ENCODE measurements at regions not wholly inside any gene's neighbourhood (a gene's known extent, or its start where the extent isn't known, plus 50 kb on each side); places are given as distances from the start of the nearest gene placed in this dataset.

GRCh38 chr1:57483954-57484353 lies 60.1 kb upstream of the DAB1 start:
- Histone ChIP-seq H3K27me3 (ENCODE audit: insufficient read depth, low read length) (no peaks in the 10 kb centered on the region), H3K4me1 (ENCODE audit: control insufficient read depth in 1 of 2, insufficient read depth in 2 of 2, low read length in 2 of 2) (no peaks in the 10 kb centered on the region), H4K20me1 (ENCODE audit: insufficient read depth) (no peaks in the 10 kb centered on the region), H3K9me2 (ENCODE audit: insufficient read depth) (no peaks in the 10 kb centered on the region), H3K36me3 (ENCODE audit: control insufficient read depth in 1 of 2, insufficient read depth in 2 of 2, low read length in 2 of 2) (no peaks in the 10 kb centered on the region), H3K79me2 (ENCODE audit: insufficient read depth, low read length) (no peaks in the 10 kb centered on the region), H3K4me3 (replicated peaks in 1 of 2; ENCODE audit: low read depth in 1 of 2, low read length in 2 of 2) (no peak overlapping the region), H3K27ac (ENCODE audit: low read depth, low read length) (no peak overlapping the region), H3K4me2 (ENCODE audit: low read length) (no peak overlapping the region), H3K9ac (ENCODE audit: low read length) (no peak overlapping the region), H2AFZ (ENCODE audit: low read depth, low read length, poor library complexity, severe bottlenecking) (no peak overlapping the region), H3K9me3 (ENCODE audit: control insufficient read depth in 1 of 2, insufficient read depth in 1 of 2, low read depth in 1 of 2, low read length in 2 of 2) (no peaks in the 10 kb centered on the region)
- BruUV-seq (replicated peaks): no TSS peak
- POLR2A ChIA-PET: no interaction called here
- intact Hi-C loops (cut with micrococcal nuclease): no loop called here
- TF ChIP-seq ATF3 (IDR thresholded peaks at IDR 0.05) (no peak), CEBPB (IDR thresholded peaks at IDR 0.05; ENCODE audit: low read depth) (no peak), ZNF274 (IDR thresholded peaks at IDR 0.05; ENCODE audit: low read depth, low read length) (no peak), REST (IDR thresholded peaks at IDR 0.05; ENCODE audit: low read depth) (no peak), CBX3 (IDR thresholded peaks at IDR 0.05; ENCODE audit: low read depth) (no peak), SIN3A (IDR thresholded peaks at IDR 0.05; ENCODE audit: low read depth) (no peak), YY1 (IDR thresholded peaks at IDR 0.05; ENCODE audit: extremely low read depth, insufficient replicate concordance, low read depth, low read length) (no peak), MAX (IDR thresholded peaks at IDR 0.05) (no peak), ZFX (IDR thresholded peaks at IDR 0.05) (no peak), EZH2 (IDR thresholded peaks at IDR 0.05) (no peak), ELF1 (IDR thresholded peaks at IDR 0.05; ENCODE audit: borderline replicate concordance, low read depth) (no peak), SP1 (IDR thresholded peaks at IDR 0.05; ENCODE audit: low read depth) (no peak), JUND (IDR thresholded peaks at IDR 0.05) (no peak)
- RAD21 ChIA-PET (ENCODE audit: low non-redundant PET in 1 of 2, low total read pairs in 2 of 2, uncharacterized antibody in 2 of 2, unreplicated experiment in 2 of 2): no interaction called here
- DNase-seq (ENCODE audit: low read depth, low spot score) (no peak), ATAC-seq (no peak)
- CTCF ChIA-PET: no interaction called here
